ENCODE measurements at regions not wholly inside any gene's neighbourhood (a gene's known extent, or its start where the extent isn't known, plus 50 kb on each side); places are given as distances from the start of the nearest gene placed in this dataset.

DNA sequence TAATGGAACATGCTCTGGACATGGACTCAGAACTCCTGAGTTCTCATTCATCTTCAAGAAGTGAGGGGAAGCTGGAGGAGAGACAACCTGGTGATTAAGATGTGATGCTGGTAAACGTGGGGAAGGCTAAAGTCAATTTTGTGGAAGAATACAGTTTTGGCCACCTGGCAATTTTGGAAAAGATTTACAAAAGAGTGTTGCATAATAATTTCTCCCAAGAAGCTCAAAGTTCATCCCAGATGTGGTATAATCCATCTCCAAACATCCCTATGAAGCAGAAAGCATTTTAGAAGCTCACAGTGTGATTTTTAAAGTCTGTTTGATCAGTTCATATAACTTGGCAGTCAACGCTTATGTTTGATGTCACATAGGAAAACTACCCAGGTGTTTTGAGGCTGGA lies 208.7 kb downstream of the LMX1A start:
- TF ChIP-seq, protein P1, sequence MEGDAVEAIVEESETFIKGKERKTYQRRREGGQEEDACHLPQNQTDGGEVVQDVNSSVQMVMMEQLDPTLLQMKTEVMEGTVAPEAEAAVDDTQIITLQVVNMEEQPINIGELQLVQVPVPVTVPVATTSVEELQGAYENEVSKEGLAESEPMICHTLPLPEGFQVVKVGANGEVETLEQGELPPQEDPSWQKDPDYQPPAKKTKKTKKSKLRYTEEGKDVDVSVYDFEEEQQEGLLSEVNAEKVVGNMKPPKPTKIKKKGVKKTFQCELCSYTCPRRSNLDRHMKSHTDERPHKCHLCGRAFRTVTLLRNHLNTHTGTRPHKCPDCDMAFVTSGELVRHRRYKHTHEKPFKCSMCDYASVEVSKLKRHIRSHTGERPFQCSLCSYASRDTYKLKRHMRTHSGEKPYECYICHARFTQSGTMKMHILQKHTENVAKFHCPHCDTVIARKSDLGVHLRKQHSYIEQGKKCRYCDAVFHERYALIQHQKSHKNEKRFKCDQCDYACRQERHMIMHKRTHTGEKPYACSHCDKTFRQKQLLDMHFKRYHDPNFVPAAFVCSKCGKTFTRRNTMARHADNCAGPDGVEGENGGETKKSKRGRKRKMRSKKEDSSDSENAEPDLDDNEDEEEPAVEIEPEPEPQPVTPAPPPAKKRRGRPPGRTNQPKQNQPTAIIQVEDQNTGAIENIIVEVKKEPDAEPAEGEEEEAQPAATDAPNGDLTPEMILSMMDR (conservative IDR thresholded peaks at IDR 0.05 in 1 of 2, IDR thresholded peaks at IDR 0.05 in 1 of 2; ENCODE audit: extremely low read depth in 1 of 2, insufficient read depth in 1 of 2, low read depth in 1 of 2, low read length in 2 of 2) = no peak
- no peak for TF ChIP-seq EZH2 (IDR thresholded peaks at IDR 0.05; ENCODE audit: borderline replicate concordance, low read length)

Measured in mammary epithelial cell (primary cell).